ENCODE measurements at regions not wholly inside any gene's neighbourhood (a gene's known extent, or its start where the extent isn't known, plus 50 kb on each side); places are given as distances from the start of the nearest gene placed in this dataset.
"Not testable (repeated sequence)": the region's sequence is repeated elsewhere in the genome, so short reads cannot be mapped to it uniquely, and the experiment has no call there.

GRCh38 chr6:85079761-85080160 lies 315.4 kb upstream of the TBX18 start:
- H3K9me3 Mint-ChIP-seq, result no peaks in the 10 kb centered on the region
- intact Hi-C loops (cut with micrococcal nuclease), result no loop called here
- no peak overlapping the region for H3K27ac Mint-ChIP-seq
- H3K36me3 Mint-ChIP-seq (ENCODE audit: low read depth), result no peaks in the 10 kb centered on the region
- peaks cover 3% of the 10 kb centered on the region for H3K27me3 Mint-ChIP-seq (ENCODE audit: low read depth)
- CTCF ChIA-PET, result no interaction called here
- no peak overlapping the region for H3K4me3 Mint-ChIP-seq
- DNase-seq, result no peak
- H3K4me1 Mint-ChIP-seq (ENCODE audit: low read depth), result no peaks in the 10 kb centered on the region

GRCh38 chr6:85078058-85078457 lies 313.7 kb upstream of the TBX18 start:
- Mint-ChIP-seq H3K4me3 (no peak overlapping the region), H3K9me3 (no peaks in the 10 kb centered on the region), H3K27ac (no peak overlapping the region), H3K27me3 (ENCODE audit: low read depth) (peaks cover 3% of the 10 kb centered on the region), H3K4me1 (ENCODE audit: low read depth) (no peaks in the 10 kb centered on the region), H3K36me3 (ENCODE audit: low read depth) (no peaks in the 10 kb centered on the region)
- CTCF ChIA-PET, result no interaction called here
- no peak for DNase-seq
- intact Hi-C loops (cut with micrococcal nuclease), result no loop called here

DNA sequence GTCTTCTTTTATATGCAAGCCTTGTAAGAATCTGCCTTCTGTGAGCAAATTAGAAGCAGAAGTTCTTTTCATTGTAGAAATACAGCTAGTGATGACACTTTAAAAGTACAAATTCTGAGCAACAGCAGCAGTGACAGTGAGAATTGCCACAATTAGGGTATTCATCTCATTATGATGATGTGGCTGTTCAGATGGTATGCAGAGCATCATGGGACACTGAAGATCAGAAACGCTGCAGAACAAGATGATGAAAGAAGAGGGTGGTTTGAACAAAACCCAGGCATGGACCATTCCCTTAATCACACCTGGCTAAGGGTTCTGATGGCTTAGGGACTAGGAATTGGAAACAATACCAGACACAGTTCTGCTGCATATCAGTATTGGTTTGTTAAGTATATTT lies 312.7 kb upstream of the TBX18 start:
- no peak overlapping the region for H3K27ac Mint-ChIP-seq
- no peaks in the 10 kb centered on the region for H3K4me1 Mint-ChIP-seq (ENCODE audit: low read depth)
- H3K36me3 Mint-ChIP-seq (ENCODE audit: low read depth), result no peaks in the 10 kb centered on the region
- no peaks in the 10 kb centered on the region for H3K9me3 Mint-ChIP-seq
- no peak overlapping the region for H3K4me3 Mint-ChIP-seq
- peaks cover 3% of the 10 kb centered on the region for H3K27me3 Mint-ChIP-seq (ENCODE audit: low read depth)
- intact Hi-C loops (cut with micrococcal nuclease), result no loop called here
- DNase-seq, result no peak
- CTCF ChIA-PET, result no interaction called here

DNA sequence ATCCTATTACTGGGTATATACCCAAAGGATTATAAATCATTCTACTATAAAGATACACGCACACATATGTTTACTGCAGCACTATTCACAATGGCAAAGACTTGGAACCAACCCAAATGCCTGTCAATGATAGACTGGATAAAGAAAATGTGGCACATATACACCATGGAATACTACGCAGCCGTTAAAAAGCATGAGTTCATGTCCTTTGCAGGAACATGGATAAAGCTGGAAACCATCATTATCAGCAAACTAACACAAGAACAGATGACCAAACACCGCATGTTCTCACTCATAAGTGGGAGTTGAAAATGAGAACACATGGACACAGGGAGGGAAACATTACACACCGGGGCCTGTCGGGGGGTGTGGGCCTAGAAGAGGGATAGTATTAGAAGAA lies 307.4 kb upstream of the TBX18 start:
- H3K4me3 Mint-ChIP-seq; H3K27me3 Mint-ChIP-seq (ENCODE audit: low read depth); DNase-seq; H3K27ac Mint-ChIP-seq; CTCF ChIA-PET; H3K9me3 Mint-ChIP-seq; H3K36me3 Mint-ChIP-seq (ENCODE audit: low read depth); intact Hi-C loops (cut with micrococcal nuclease); H3K4me1 Mint-ChIP-seq (ENCODE audit: low read depth): not testable (repeated sequence)

DNA sequence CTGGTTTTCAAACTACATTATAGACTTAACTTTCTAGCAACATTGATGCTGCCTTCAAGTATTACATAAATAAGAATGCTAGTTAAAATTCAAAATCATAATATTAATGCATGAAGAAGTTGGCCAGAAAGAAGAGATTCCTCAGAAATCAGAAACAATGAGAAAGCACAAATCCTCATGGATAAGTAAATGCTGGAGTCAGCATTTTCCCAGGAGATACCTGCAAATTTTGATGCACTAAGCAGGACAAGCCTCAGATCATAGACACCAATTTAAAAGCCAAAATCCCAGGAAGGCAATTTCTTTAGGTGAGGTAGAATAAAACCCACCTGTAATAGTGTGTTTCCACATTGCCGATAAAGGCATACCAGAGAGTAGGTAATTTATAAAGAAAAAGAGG lies 305.2 kb upstream of the TBX18 start:
- Mint-ChIP-seq H3K9me3 (no peaks in the 10 kb centered on the region), H3K4me1 (ENCODE audit: low read depth) (no peaks in the 10 kb centered on the region), H3K27me3 (ENCODE audit: low read depth) (no peaks in the 10 kb centered on the region), H3K27ac (no peak overlapping the region), H3K36me3 (ENCODE audit: low read depth) (no peaks in the 10 kb centered on the region), H3K4me3 (no peak overlapping the region)
- no peak for DNase-seq
- CTCF ChIA-PET, result no interaction called here
- intact Hi-C loops (cut with micrococcal nuclease), result no loop called here

- no peak overlapping the region for H3K27ac Mint-ChIP-seq
- no peak for DNase-seq
- no peak overlapping the region for H3K4me3 Mint-ChIP-seq
- H3K4me1 Mint-ChIP-seq (ENCODE audit: low read depth), result no peaks in the 10 kb centered on the region
- CTCF ChIA-PET, result no interaction called here
- no peaks in the 10 kb centered on the region for H3K36me3 Mint-ChIP-seq (ENCODE audit: low read depth)
- no peaks in the 10 kb centered on the region for H3K27me3 Mint-ChIP-seq (ENCODE audit: low read depth)
- intact Hi-C loops (cut with micrococcal nuclease), result no loop called here
- no peaks in the 10 kb centered on the region for H3K9me3 Mint-ChIP-seq
Observed at GRCh38 chr6:85068221-85068620, 303.8 kb upstream of the TBX18 start.

DNA sequence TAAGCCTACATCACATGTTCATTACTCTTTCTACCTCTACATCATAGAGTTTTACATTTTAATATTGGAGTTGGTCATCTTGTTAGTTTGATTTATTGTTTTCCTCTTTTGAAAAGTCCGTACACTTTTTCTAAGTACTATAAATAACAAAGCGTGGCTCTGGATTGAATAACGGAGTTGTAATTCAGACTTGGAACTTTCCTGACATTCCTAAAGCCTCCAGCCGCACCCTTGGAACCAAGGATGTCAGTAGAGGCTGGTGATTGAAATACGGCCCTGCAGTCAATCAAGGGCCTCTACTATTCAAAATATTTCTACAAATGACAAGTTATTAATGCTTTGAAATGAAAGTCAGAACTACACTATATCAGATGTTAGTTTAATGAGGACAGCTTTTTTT lies 301.9 kb upstream of the TBX18 start:
- H3K9me3 Mint-ChIP-seq, result no peaks in the 10 kb centered on the region
- H3K27ac Mint-ChIP-seq, result no peak overlapping the region
- H3K4me1 Mint-ChIP-seq (ENCODE audit: low read depth), result no peaks in the 10 kb centered on the region
- H3K36me3 Mint-ChIP-seq (ENCODE audit: low read depth), result no peaks in the 10 kb centered on the region
- no peak overlapping the region for H3K4me3 Mint-ChIP-seq
- no peak for DNase-seq
- CTCF ChIA-PET, result no interaction called here
- intact Hi-C loops (cut with micrococcal nuclease), result no loop called here
- H3K27me3 Mint-ChIP-seq (ENCODE audit: low read depth), result no peaks in the 10 kb centered on the region

GRCh38 chr6:85065831-85066230 lies 301.4 kb upstream of the TBX18 start:
- Mint-ChIP-seq H3K4me1 (ENCODE audit: low read depth) (no peaks in the 10 kb centered on the region), H3K4me3 (no peak overlapping the region), H3K36me3 (ENCODE audit: low read depth) (no peaks in the 10 kb centered on the region), H3K27ac (no peak overlapping the region), H3K9me3 (no peaks in the 10 kb centered on the region), H3K27me3 (ENCODE audit: low read depth) (no peaks in the 10 kb centered on the region)
- DNase-seq, result no peak
- intact Hi-C loops (cut with micrococcal nuclease), result no loop called here
- CTCF ChIA-PET, result no interaction called here

GRCh38 chr6:85063611-85064010 lies 299.2 kb upstream of the TBX18 start:
- CTCF ChIA-PET, result no interaction called here
- intact Hi-C loops (cut with micrococcal nuclease), result no loop called here

GRCh38 chr6:85062884-85063283 lies 298.5 kb upstream of the TBX18 start:
- Mint-ChIP-seq H3K4me3 (no peak overlapping the region), H3K27ac (no peak overlapping the region), H3K4me1 (ENCODE audit: low read depth) (no peaks in the 10 kb centered on the region), H3K9me3 (no peaks in the 10 kb centered on the region), H3K27me3 (ENCODE audit: low read depth) (no peaks in the 10 kb centered on the region), H3K36me3 (ENCODE audit: low read depth) (no peaks in the 10 kb centered on the region)
- intact Hi-C loops (cut with micrococcal nuclease), result no loop called here
- DNase-seq, result no peak
- CTCF ChIA-PET, result no interaction called here

More at GRCh38 chr6:85063611-85064010, 299.2 kb upstream of the TBX18 start:
- no peaks in the 10 kb centered on the region for H3K4me1 Mint-ChIP-seq (ENCODE audit: low read depth)
- no peak overlapping the region for H3K27ac Mint-ChIP-seq
- DNase-seq, result no peak
- no peaks in the 10 kb centered on the region for H3K27me3 Mint-ChIP-seq (ENCODE audit: low read depth)
- H3K4me3 Mint-ChIP-seq, result no peak overlapping the region
- no peaks in the 10 kb centered on the region for H3K9me3 Mint-ChIP-seq
- H3K36me3 Mint-ChIP-seq (ENCODE audit: low read depth), result no peaks in the 10 kb centered on the region

DNA sequence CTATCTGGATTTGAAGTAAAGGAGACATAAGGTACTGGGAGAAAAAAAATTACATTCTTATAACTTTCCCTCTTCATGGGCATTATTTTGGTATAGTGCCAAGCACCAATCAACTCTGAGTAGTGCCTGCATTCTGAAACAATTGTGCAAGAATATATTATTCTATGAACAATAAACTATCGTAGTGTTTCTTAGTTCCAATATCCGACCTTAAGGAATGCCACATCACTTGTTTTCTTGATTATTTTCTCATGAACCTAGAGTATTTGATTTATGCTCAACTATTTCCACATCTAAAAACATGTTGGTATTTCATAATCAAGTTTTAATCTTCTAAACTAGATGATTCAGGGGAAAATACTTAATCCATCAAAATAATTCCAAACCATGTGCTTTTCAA lies 294.4 kb upstream of the TBX18 start:
- no peaks in the 10 kb centered on the region for H3K9me3 Mint-ChIP-seq
- peaks cover 3% of the 10 kb centered on the region for H3K27me3 Mint-ChIP-seq (ENCODE audit: low read depth)
- intact Hi-C loops (cut with micrococcal nuclease), result no loop called here
- no peak overlapping the region for H3K4me3 Mint-ChIP-seq
- DNase-seq, result no peak
- H3K4me1 Mint-ChIP-seq (ENCODE audit: low read depth), result no peaks in the 10 kb centered on the region
- no peak overlapping the region for H3K27ac Mint-ChIP-seq
- no peaks in the 10 kb centered on the region for H3K36me3 Mint-ChIP-seq (ENCODE audit: low read depth)
- CTCF ChIA-PET, result no interaction called here

- no peaks in the 10 kb centered on the region for H3K9me3 Mint-ChIP-seq
- no peaks in the 10 kb centered on the region for H3K4me1 Mint-ChIP-seq (ENCODE audit: low read depth)
- H3K27ac Mint-ChIP-seq, result no peak overlapping the region
- no peak for DNase-seq
- no peak overlapping the region for H3K4me3 Mint-ChIP-seq
- intact Hi-C loops (cut with micrococcal nuclease), result no loop called here
- H3K27me3 Mint-ChIP-seq (ENCODE audit: low read depth), result no peaks in the 10 kb centered on the region
- H3K36me3 Mint-ChIP-seq (ENCODE audit: low read depth), result no peaks in the 10 kb centered on the region
- CTCF ChIA-PET, result no interaction called here
Observed at GRCh38 chr6:85050149-85050548, 285.8 kb upstream of the TBX18 start.

DNA sequence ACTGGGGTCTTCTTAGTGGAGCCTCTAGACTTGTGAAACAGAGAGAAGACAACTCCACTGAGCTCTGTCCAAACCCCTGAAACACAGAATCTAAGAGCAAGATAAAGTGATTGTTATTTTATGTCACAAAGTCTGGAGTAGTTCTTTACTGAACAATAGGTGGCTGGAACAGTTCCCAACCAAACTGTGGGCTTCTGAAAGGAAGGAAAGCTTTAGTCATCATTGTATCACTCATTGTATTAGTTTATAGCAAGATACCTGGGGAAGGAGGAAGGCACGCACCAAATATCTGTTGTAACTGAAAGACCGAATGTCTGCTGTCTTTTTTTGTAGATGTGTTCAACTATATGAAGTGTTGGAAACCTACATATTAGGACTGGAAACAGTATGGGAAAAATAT lies 284.9 kb upstream of the TBX18 start:
- DNase-seq, result no peak
- CTCF ChIA-PET, result no interaction called here
- Mint-ChIP-seq H3K36me3 (ENCODE audit: low read depth) (no peaks in the 10 kb centered on the region), H3K27me3 (ENCODE audit: low read depth) (no peaks in the 10 kb centered on the region), H3K27ac (no peak overlapping the region), H3K4me1 (ENCODE audit: low read depth) (no peaks in the 10 kb centered on the region), H3K4me3 (no peak overlapping the region), H3K9me3 (no peaks in the 10 kb centered on the region)
- intact Hi-C loops (cut with micrococcal nuclease), result no loop called here

GRCh38 chr6:85047818-85048217 lies 283.4 kb upstream of the TBX18 start:
- no peaks in the 10 kb centered on the region for H3K4me1 Mint-ChIP-seq (ENCODE audit: low read depth)
- H3K36me3 Mint-ChIP-seq (ENCODE audit: low read depth), result no peaks in the 10 kb centered on the region
- intact Hi-C loops (cut with micrococcal nuclease), result no loop called here
- H3K27ac Mint-ChIP-seq, result no peak overlapping the region
- DNase-seq, result no peak
- H3K4me3 Mint-ChIP-seq, result no peak overlapping the region
- CTCF ChIA-PET, result no interaction called here
- H3K9me3 Mint-ChIP-seq, result no peaks in the 10 kb centered on the region
- H3K27me3 Mint-ChIP-seq (ENCODE audit: low read depth), result no peaks in the 10 kb centered on the region

Data from activated naive CD4-positive, alpha-beta T cell treated with anti-CD3 and anti-CD28 coated beads for 36 hours (primary cell).